ENCODE measurements at regions not wholly inside any gene's neighbourhood (a gene's known extent, or its start where the extent isn't known, plus 50 kb on each side); places are given as distances from the start of the nearest gene placed in this dataset.
"Not testable (repeated sequence)": the region's sequence is repeated elsewhere in the genome, so short reads cannot be mapped to it uniquely, and the experiment has no call there.

- DNase-seq: no peak
Measured at GRCh38 chr12:59079002-59079401, 158.7 kb upstream of the LRIG3 start.

- DNase-seq: no peak
Measured at GRCh38 chr12:59077575-59078426, 157.5 kb upstream of the LRIG3 start.

GRCh38 chr12:59077153-59077552, 156.8 kb upstream of the LRIG3 start:
- no peak for DNase-seq

- no peak for DNase-seq
Measured at GRCh38 chr12:59076622-59077021, 156.3 kb upstream of the LRIG3 start.

DNA sequence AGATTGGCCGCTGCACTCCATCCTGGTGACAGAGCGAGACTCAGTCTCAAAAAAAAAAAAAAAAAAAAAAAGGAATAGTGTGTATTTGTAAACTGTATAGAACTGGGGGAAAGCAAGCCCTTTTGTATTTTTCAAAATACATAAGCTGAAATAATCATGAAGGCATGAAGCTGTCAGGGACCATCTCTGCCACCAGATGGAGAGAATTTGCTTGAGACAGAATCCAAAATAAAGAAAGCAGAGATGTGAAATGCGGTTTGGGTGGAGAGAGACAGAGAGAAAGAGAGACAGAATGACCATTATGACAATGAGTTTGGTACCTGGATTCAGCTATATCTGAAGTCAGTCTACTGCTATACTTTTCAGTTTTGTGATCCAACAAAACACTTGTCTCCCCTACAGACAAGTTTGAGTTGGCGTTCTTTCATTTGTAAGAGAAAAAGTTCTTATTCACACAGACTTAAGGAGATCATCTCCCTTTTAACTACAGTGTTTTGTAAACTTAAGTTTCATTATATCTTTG, 155.7 kb upstream of the LRIG3 start:
- DNase-seq: no peak

DNA sequence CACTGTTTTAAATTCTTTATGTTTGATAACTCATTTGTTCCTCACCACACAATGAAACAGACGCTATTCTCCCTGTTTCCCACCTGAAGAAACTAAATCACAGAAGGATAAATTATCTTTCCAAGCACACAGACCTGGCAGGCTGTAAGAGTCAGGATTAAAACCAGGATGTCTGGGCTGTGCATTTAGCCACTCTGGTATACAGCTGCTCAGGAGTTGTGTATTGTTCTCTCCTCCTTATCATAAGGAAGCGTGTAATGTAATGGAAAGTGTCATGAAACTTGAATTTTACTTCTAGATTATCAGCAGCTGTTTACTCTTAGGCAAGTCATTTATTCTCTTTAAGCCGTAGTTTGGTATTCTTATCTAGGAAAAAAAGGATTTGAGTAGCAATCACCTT, 154.8 kb upstream of the LRIG3 start:
- DNase-seq: no peak

DNA sequence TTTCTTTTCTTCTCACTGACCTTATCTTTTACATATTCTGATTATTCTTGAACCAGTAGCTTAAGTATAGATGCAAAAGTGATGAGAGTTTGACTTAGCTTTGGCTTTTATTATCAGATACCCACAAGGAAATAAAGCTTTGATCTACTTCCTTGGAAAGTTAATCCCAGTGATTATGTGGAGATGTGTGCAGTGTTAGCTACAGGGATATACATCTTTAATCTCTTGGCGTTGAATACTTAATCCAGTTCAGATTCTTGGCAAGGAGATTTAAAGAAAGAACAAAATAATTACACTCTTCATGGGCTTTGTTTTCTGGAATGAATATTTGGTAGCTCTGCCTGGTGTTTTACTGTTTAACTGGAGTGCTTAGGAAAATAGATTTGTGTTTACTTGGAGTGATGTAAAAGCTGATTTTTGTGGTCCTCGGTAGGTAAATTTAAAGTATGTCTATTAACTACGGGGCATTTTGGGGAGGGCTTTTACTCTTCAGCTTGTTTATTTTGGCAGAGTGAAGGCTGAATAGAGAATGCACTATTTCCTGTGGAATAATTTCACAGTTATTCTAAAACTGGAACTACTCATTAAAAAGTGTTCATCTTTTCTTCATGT, 150.1 kb upstream of the LRIG3 start:
- no peak for DNase-seq

GRCh38 chr12:59069516-59069915, 149.2 kb upstream of the LRIG3 start:
- no peak for DNase-seq

DNA sequence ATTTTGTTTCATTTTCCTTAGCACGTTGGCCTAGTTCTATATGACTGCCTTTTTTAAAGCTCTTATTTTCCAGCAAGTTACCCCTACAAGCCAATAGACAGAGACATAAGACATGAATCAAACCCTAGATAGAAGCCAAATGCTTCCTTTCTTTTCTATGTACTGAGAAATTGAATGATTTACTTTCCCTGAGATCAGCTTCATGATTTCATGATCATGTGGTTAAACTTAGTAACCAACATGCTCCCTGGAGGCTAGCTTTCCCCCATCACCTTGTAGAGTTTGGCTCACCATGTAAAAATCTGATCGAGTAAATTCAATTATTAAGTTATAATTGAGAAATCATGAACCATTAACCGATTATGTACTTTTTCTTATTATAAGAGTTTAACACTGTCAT, 148.1 kb upstream of the LRIG3 start:
- DNase-seq: no peak

- no peak for DNase-seq
Measured at GRCh38 chr12:59067083-59067482, 146.8 kb upstream of the LRIG3 start.

DNA sequence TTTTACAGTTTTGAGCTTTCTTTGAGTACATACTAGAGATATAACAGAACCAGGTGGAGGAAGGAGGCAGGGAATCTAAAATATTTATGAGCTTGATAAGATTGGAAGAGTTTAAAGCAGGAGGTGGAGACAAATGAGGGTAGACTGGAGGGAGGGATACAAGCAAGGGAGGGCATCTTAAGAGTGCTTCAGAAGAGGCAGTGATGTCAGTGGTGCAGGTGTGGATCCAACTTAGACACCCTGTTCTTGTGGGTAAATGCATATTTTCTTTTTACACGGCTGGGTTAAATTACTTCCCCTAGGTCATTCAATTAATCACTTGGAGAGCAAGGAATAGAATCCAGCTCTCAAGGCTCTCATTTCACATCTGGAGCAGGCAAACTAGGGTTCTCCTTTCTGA, 146.1 kb upstream of the LRIG3 start:
- DNase-seq: peak; percentile 39

DNA sequence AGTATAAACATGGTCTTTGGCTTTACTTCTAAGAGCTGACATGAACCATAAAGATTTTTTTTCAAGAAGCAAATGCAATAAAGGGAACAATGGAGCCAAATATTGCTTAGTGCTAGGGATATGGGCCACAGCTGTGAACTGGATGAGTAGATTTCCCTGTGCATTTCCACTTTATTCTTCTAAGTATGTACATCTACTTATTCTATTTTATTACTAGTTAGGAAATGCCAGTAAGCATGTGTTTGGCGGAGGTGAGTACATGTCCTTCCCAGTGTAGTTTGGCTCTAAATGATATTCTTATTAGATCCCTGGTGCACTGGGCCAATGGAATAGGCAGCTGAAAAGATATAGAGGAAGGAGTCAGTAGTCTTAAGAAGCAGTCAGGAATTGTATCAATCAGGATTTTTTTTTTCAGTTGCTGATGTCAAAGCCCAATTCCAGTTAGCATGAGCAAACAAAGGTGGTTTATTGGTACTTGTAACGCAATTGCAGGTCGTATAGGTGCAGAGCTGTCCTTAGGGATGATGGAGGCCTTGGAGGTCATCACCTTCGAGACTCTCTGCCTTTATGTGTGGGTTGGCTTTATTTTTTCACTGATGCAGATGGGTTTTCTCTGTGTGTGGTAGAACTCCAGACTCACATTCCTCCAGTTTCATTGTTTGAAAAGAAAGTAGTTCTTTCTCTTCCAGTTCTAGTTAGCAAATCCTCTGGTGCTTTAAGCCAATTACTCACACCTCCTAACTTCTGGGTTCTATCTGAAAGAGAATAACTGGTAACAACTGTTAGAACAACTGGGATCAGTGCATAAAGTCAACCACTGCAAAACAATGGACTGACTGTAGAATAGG, 139.0 kb upstream of the LRIG3 start:
- no peak for DNase-seq

- no peak for DNase-seq
Measured at GRCh38 chr12:59056966-59057365, 136.7 kb upstream of the LRIG3 start.

GRCh38 chr12:59055204-59055860, 135.0 kb upstream of the LRIG3 start:
- DNase-seq: no peak

GRCh38 chr12:59053266-59053899, 133.1 kb upstream of the LRIG3 start:
- DNase-seq: not testable (repeated sequence)

DNA sequence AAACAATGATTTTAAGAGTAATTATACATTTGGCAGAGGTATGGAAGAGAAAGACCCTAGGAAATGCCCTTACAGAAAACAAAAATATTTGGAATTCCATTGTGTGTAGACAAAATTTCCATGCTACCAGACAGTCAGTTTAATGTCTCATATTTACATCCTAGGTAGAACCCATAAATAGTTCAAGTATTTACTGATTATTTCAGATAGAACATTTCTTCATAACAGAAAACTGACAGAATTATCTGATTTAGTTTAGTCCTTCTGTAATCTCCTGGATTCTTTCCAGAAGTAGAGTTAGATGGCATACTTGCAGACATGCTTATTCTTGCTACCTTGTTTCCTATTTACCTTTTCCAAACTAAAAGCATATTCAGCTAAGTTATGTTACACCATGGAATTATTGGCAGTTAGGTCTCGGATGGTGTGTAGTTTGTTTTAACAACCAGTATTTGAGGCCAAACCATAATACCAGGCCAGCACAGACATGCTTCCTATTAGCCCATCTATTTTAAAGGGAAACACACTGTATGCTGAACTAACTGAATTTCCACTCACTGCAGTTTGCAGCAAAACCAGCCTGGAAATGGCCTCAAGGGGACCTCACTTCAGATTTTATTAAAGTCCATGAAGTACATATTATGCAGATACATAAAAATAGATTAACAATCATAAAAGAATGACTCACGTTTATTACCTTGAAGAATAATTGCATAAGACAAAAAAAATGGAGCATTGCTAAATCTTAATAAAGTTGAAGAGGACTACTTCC, 126.6 kb upstream of the LRIG3 start:
- no peak for DNase-seq

DNA sequence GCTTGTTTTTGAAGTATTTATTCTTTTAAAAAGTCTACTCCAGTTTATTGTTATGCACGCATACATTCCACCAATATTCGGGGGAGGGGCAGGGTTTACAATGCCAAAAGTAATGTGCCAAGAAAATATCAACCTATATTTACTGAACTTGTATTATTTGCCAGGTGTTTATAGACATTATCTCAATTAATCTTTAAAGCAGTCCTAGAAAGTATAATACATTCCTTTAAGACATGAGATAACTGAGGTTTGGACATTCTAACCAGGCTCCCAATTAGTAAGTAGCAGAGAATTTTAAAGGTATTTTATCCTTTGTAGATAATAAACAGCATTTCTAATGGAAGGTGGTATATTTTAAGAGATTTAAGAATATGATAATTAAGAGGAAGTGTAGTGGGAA, 124.5 kb upstream of the LRIG3 start:
- no peak for DNase-seq

GRCh38 chr12:59041241-59042121, 121.2 kb upstream of the LRIG3 start:
- DNase-seq: no peak

DNA sequence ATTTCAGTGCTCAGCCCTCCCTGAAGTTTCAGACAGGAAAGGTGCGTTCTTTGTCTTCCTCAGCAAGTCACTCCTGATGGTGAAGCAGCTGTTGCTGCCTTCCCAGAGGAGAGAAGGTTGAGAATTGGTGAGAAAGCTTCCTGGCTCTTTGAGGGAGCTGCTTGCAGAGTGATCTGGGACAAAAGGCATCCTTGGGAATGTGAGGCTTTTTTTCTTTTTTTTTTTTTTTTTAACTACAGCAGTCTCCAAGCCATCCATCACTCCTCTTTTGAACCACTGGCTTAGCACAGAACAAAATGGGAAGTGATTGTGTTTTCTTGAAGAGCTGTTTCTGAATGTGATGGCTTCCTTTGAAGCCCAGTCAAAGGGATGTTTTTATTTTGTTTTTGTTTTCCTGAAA, 120.4 kb upstream of the LRIG3 start:
- no peak for DNase-seq

- DNase-seq: no peak
Measured at GRCh38 chr12:59040043-59040442, 119.7 kb upstream of the LRIG3 start.

GRCh38 chr12:59039005-59039404, 118.7 kb upstream of the LRIG3 start:
- DNase-seq: no peak
